Spleen (tissue), 11 donors: ENCODE measurements at regions not wholly inside any gene's neighbourhood (a gene's known extent, or its start where the extent isn't known, plus 50 kb on each side); places are given as distances from the start of the nearest gene placed in this dataset.
A peak's percentile ranks its signal among the peaks of the same experiment; 100 is the strongest.
"Not testable (repeated sequence)": the region's sequence is repeated elsewhere in the genome, so short reads cannot be mapped to it uniquely, and the experiment has no call there.

Source experiments
- DNase-seq: peaks from one replicate; pipeline ENCODE4 v3.0.0-alpha.2; 2020
- H3K27ac ChIP-seq, 8 donors: fragments of 200-600 bp; sonication (generic) in 7 of 8; 1 replicate in 4 of 8; 2 replicates in 4 of 8; pipeline versions ENCODE4 v1.5.0 to v1.8.0; 2016 to 2021; ENCODE audit warnings: inconsistent platforms in 4 of 8, mild to moderate bottlenecking in 4 of 8, moderate library complexity in 1 of 8
- H3K27me3 ChIP-seq, 7 donors: fragments of 200-600 bp; sonication (generic) in 6 of 7; replicated peaks in 1 of 7; 1 replicate in 4 of 7; 2 replicates in 3 of 7; pipeline versions ENCODE4 v1.5.0 to v1.8.0; 2016 to 2021; ENCODE audit warnings: inconsistent platforms in 3 of 7, mild to moderate bottlenecking in 1 of 7
- H3K36me3 ChIP-seq, 6 donors: fragments of 200-600 bp; sonication (generic) in 5 of 6; 1 replicate in 4 of 6; 2 replicates in 2 of 6; pipeline versions ENCODE4 v1.5.0 to v1.8.0; 2016 to 2021; ENCODE audit warnings: inconsistent platforms in 2 of 6
- H3K4me1 ChIP-seq, 6 donors: fragments of 200-600 bp; sonication (generic) in 5 of 6; 1 replicate in 3 of 6; 2 replicates in 3 of 6; pipeline versions ENCODE4 v1.5.0 to v1.8.0; 2016 to 2021; ENCODE audit warnings: inconsistent platforms in 3 of 6
- H3K4me3 ChIP-seq, 8 donors: fragments of 200-600 bp; sonication (generic) in 7 of 8; 1 replicate in 4 of 8; 2 replicates in 4 of 8; pipeline versions ENCODE4 v1.5.0 to v1.8.0; 2016 to 2021; ENCODE audit warnings: inconsistent platforms in 4 of 8, mild to moderate bottlenecking in 4 of 8, moderate library complexity in 2 of 8
- H3K9me3 ChIP-seq, 8 donors: fragments of 200-600 bp; sonication (generic) in 7 of 8; 1 replicate in 4 of 8; 2 replicates in 4 of 8; pipeline versions ENCODE4 v1.5.0 to v1.8.0; 2016 to 2021; ENCODE audit warnings: inconsistent platforms in 4 of 8
- POLR2A ChIP-seq, 3 donors: fragments of 450-650 bp; IDR thresholded peaks; one replicate each; pipeline ENCODE4 v1.5.1; 2017; ENCODE audit warnings: antibody characterized with exemption in 3 of 3, mild to moderate bottlenecking in 1 of 3
- POLR2AphosphoS5 ChIP-seq, 3 donors: sonication (generic); formaldehyde crosslinking; IDR thresholded peaks; one replicate each; pipeline ENCODE4 v1.5.1; 2017; ENCODE audit warnings: antibody characterized with exemption in 3 of 3
- WGBS, 5 donors: extraction: QIAGEN DNeasy Blood & Tissue Kit in 3 of 5; methylation state at CpG; one replicate each; pipeline versions ENCODE4 v1.1.5 to v1.1.7; 2013 to 2018; 5-methylcytosine and 5-hydroxymethylcytosine counted together
- intact Hi-C: fragments of 100-400 bp; cut with DNase I; formaldehyde crosslinking; loops from one replicate; pipeline ENCODE4 v1.15.0; 2023; ENCODE audit warnings: low total_unique reads
- TF ChIP-seq, protein P1 (sequence below), 11 experiments: fragments of 200-600 bp in 7 of 11; fragments of 450-650 bp in 4 of 11; sonication (generic) in 4 of 11; IDR thresholded peaks in 8 of 11; conservative IDR thresholded peaks in 3 of 11; 1 replicate in 7 of 11; 2 replicates in 4 of 11; pipeline versions ENCODE4 v1.4.0 to v1.8.0; 2016 to 2021; ENCODE audit warnings: antibody characterized with exemption in 11 of 11, inconsistent platforms in 4 of 11, mild to moderate bottlenecking in 1 of 11
- donor health status: healthy with polysubstance abuse.
- donor health status: DM: no; HTN: no; CAD: no; lungs with moderate emphysema.
- donor health status: DM: no; HTN: no; CAD: no.
- donor health status: Bipolar disorder and iron deficiency.
- donor health status: healthy.
- donor health status: DM: no; HTN: no; CAD: no.
- donor health status: DM: yes; HTN: yes; CAD: no.

DNA sequence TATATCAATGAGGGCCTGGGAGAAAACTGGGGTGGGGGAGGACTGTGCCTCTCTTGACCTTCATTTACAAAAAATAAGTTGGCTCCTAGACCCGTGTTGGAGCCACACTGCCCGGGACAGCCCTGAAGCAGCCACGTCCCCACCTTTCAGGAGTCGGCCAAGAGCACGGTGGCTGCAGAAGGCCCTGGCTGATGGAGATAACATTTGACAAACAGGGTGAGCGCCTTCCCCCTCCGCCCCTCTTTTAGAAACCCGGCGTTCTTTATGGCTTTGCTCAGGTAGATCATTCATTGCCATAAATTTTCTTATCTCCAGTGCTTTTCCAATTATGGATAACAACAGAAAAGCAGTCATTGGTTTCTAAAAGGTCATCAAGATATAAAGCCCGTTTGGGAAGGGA is 398.1 kb upstream of the TNRC6C start:
- H3K36me3 ChIP-seq: no peaks in the 10 kb centered on the region
- peaks cover 0 to 70% (median 4%) of the 10 kb centered on the region in 7 donors for H3K27me3 ChIP-seq
- H3K4me3 ChIP-seq: no peak overlapping the region
- H3K4me1 ChIP-seq: peaks cover 0 to 8% (median 0%) of the 10 kb centered on the region in 6 donors
- WGBS, 5 donors: 85 to 91% (median 87%) methylated on average over 10 of the region's 10 CpGs
- TF ChIP-seq POLR2A (IDR thresholded peaks at IDR 0.05) (no peak), POLR2AphosphoS5 (IDR thresholded peaks at IDR 0.05) (no peak)
- TF ChIP-seq, protein P1, sequence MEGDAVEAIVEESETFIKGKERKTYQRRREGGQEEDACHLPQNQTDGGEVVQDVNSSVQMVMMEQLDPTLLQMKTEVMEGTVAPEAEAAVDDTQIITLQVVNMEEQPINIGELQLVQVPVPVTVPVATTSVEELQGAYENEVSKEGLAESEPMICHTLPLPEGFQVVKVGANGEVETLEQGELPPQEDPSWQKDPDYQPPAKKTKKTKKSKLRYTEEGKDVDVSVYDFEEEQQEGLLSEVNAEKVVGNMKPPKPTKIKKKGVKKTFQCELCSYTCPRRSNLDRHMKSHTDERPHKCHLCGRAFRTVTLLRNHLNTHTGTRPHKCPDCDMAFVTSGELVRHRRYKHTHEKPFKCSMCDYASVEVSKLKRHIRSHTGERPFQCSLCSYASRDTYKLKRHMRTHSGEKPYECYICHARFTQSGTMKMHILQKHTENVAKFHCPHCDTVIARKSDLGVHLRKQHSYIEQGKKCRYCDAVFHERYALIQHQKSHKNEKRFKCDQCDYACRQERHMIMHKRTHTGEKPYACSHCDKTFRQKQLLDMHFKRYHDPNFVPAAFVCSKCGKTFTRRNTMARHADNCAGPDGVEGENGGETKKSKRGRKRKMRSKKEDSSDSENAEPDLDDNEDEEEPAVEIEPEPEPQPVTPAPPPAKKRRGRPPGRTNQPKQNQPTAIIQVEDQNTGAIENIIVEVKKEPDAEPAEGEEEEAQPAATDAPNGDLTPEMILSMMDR (IDR thresholded peaks at IDR 0.05 in 8 of 11, conservative IDR thresholded peaks at IDR 0.05 in 3 of 11): no peak
- no peaks in the 10 kb centered on the region for H3K9me3 ChIP-seq
- intact Hi-C loops: no loop called here
- H3K27ac ChIP-seq: no peak overlapping the region
- no peak for DNase-seq

DNA sequence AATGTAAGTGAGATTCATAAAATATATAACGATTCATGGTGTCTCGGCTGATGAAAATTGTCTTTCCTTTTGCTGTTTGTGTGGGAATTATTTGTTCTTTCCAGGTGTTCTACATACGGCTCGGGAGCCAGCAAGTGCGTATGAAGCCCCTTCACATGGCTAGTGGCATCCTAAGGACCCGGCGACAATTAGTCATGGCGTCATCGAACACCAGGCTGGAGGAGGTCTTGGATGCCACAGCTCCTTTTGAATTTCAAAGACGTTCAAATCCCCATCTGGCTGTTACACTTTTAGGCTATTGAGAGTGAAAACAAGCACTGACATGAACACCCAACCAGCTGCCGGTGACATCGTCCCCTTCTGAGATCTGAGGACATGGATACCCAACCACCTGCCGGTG is 397.7 kb upstream of the TNRC6C start:
- Histone ChIP-seq H3K4me3 (no peak overlapping the region), H3K27me3 (peaks cover 0 to 65% (median 4%) of the 10 kb centered on the region in 7 donors), H3K4me1 (peaks cover 0 to 3% (median 0%) of the 10 kb centered on the region in 6 donors), H3K27ac (no peak overlapping the region), H3K36me3 (no peaks in the 10 kb centered on the region), H3K9me3 (no peaks in the 10 kb centered on the region)
- DNase-seq: no peak
- TF ChIP-seq, protein P1 (IDR thresholded peaks at IDR 0.05 in 8 of 11, conservative IDR thresholded peaks at IDR 0.05 in 3 of 11): no peak
- TF ChIP-seq POLR2A (IDR thresholded peaks at IDR 0.05) (no peak), POLR2AphosphoS5 (IDR thresholded peaks at IDR 0.05) (no peak)
- intact Hi-C loops: no loop called here
- 81 to 91% (median 88%) methylated on average over 13 of the region's 13 CpGs for WGBS, 5 donors

DNA sequence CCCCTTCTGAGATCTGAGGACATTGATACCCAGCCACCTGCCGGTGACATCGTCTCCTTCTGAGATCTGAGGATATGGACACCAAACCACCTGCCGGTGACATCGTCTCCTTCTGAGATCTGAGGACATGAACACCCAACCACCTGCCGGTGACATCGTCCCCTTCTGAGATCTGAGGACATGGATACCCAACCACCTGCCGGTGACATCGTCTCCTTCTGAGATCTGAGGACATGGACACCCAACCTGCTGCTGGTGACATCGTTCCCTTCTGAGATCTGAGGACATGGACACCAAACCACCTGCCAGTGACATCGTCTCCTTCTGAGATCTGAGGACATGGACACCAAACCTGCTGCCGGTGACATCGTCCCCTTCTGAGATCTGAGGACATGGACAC is 396.1 kb upstream of the TNRC6C start:
- H3K27me3 ChIP-seq: peaks cover 0 to 62% (median 0%) of the 10 kb centered on the region in 7 donors
- H3K27ac ChIP-seq, H3K36me3 ChIP-seq, H3K4me1 ChIP-seq, H3K9me3 ChIP-seq, intact Hi-C loops, H3K4me3 ChIP-seq: not testable (repeated sequence)
- 91 to 100% (median 92%) methylated on average over 4 to 12 of the region's 12 CpGs; no CpG with 5 or more reads in 1 of the 5 donors for WGBS, 5 donors
- DNase-seq: peak; percentile 17

DNA sequence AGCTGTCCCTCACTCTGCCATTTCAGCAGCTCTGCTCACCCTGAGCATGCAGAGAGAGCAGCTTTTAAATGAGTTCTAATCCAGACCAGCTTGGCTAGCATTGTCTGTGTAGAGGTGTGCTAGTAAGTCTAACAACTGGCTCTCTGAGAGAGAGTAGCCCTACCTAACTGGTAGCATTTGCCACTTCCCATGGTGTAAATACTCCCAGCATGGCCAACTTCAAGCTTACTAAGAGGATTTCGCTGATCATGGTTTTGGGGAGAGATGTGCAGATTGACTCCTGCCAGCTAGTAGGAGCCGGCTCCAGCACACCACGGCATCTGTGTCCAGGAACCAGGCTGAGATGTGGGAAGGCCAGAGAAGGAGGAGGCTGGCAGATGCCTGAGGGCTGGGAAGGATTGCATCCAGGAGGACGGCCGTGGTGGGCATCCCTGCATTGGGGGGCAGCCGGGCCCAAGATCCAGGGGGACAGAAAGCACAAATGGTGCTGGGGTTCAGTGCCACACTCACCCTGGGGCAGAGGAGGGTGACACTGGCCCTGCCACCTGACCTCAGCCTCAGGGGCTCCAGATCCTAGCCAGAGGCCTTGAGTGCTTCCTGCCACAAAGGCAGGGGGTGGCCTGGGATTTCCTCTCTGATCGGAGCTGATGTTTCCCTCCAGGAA is 394.9 kb upstream of the TNRC6C start:
- Histone ChIP-seq H3K4me1 (no peaks in the 10 kb centered on the region), H3K27me3 (peaks cover 0 to 56% (median 2%) of the 10 kb centered on the region in 7 donors), H3K27ac (no peak overlapping the region), H3K4me3 (no peak overlapping the region), H3K36me3 (no peaks in the 10 kb centered on the region), H3K9me3 (no peaks in the 10 kb centered on the region)
- TF ChIP-seq POLR2A (IDR thresholded peaks at IDR 0.05): no peak
- no peak for TF ChIP-seq POLR2AphosphoS5 (IDR thresholded peaks at IDR 0.05)
- TF ChIP-seq, protein P1 (IDR thresholded peaks at IDR 0.05 in 8 of 11, conservative IDR thresholded peaks at IDR 0.05 in 3 of 11): no peak
- WGBS, 5 donors: 72 to 86% (median 80%) methylated on average over 6 to 7 of the region's 7 CpGs
- intact Hi-C loops: no loop called here
- DNase-seq: peak; percentile 48
